NK-92 (cell line): ENCODE measurements at regions not wholly inside any gene's neighbourhood (a gene's known extent, or its start where the extent isn't known, plus 50 kb on each side); places are given as distances from the start of the nearest gene placed in this dataset.

Experiments
- DNase-seq: peaks from one replicate; lab custom pipeline; 2025; ENCODE audit not compliant: unreplicated experiment; lab: John Stamatoyannopoulos, UW

- DNase-seq: no peak
These were observed 138.3 kb downstream of the TOMM20 start for GRCh38 chr1:234990328-234990675.

- DNase-seq: no peak
These were observed 138.9 kb downstream of the TOMM20 start for GRCh38 chr1:234989479-234990327.

GRCh38 chr1:234989019-234989418, 139.6 kb downstream of the TOMM20 start:
- DNase-seq: no peak

GRCh38 chr1:234988536-234988935, 140.1 kb downstream of the TOMM20 start:
- no peak for DNase-seq

- no peak for DNase-seq
These were observed 140.5 kb downstream of the TOMM20 start for GRCh38 chr1:234988155-234988517.

GRCh38 chr1:234987415-234988154, 141.1 kb downstream of the TOMM20 start:
- DNase-seq: no peak

GRCh38 chr1:234986750-234987414, 141.8 kb downstream of the TOMM20 start:
- no peak for DNase-seq

GRCh38 chr1:234985516-234986294, 142.9 kb downstream of the TOMM20 start:
- DNase-seq: no peak

- no peak for DNase-seq
These were observed 143.6 kb downstream of the TOMM20 start for GRCh38 chr1:234985007-234985370.

- no peak for DNase-seq
These were observed 144.9 kb downstream of the TOMM20 start for GRCh38 chr1:234983564-234984238.

- no peak for DNase-seq
These were observed 146.9 kb downstream of the TOMM20 start for GRCh38 chr1:234981758-234982157.

GRCh38 chr1:234980645-234981396, 147.8 kb downstream of the TOMM20 start:
- DNase-seq: no peak

- DNase-seq: no peak
These were observed 148.4 kb downstream of the TOMM20 start for GRCh38 chr1:234980291-234980644.

GRCh38 chr1:234979296-234980279, 149.0 kb downstream of the TOMM20 start:
- DNase-seq: no peak

- no peak for DNase-seq
These were observed 150.0 kb downstream of the TOMM20 start for GRCh38 chr1:234978397-234979295.

GRCh38 chr1:234977875-234978396, 150.7 kb downstream of the TOMM20 start:
- no peak for DNase-seq

- no peak for DNase-seq
These were observed 151.6 kb downstream of the TOMM20 start for GRCh38 chr1:234976861-234977680.
